Testis (tissue), 2 donors: ENCODE measurements at regions not wholly inside any gene's neighbourhood (a gene's known extent, or its start where the extent isn't known, plus 50 kb on each side); places are given as distances from the start of the nearest gene placed in this dataset.

Experiments used
- DNase-seq: peaks from one replicate; pipeline ENCODE4 v3.0.0-alpha.2; 2019
- H3K27ac ChIP-seq, 2 donors: fragments of 200-600 bp; sonication (generic); one replicate each; pipeline ENCODE4 v1.5.1; 2019
- H3K27me3 ChIP-seq: fragments of 200-600 bp; sonication (generic); one replicate; pipeline ENCODE4 v1.5.1; 2019
- H3K36me3 ChIP-seq: fragments of 200-600 bp; sonication (generic); one replicate; pipeline ENCODE4 v1.5.1; 2017; ENCODE audit warnings: low read depth; ENCODE audit errors: missing control alignments
- H3K4me1 ChIP-seq: fragments of 200-600 bp; sonication (generic); one replicate; pipeline ENCODE4 v1.5.1; 2019
- H3K4me3 ChIP-seq, 2 donors: fragments of 200-600 bp; sonication (generic); one replicate each; pipeline ENCODE4 v1.5.1; 2017 to 2019
- H3K9me3 ChIP-seq: fragments of 200-600 bp; sonication (generic); one replicate; pipeline ENCODE4 v1.5.1; 2017
- POLR2A ChIP-seq: fragments of 450-650 bp; IDR thresholded peaks from one replicate; pipeline ENCODE4 v1.6.1; 2017; ENCODE audit warnings: antibody characterized with exemption, mild to moderate bottlenecking, moderate library complexity
- WGBS, 2 donors: methylation state at CpG; one replicate each; pipeline ENCODE4 v1.1.5; 2018; 5-methylcytosine and 5-hydroxymethylcytosine counted together
- intact Hi-C: fragments of 100-400 bp; cut with DNase I; formaldehyde crosslinking; loops from one replicate; pipeline ENCODE4 v1.15.1; 2023; ENCODE audit warnings: low total_unique reads
- TF ChIP-seq, protein P1 (sequence below), 3 experiments: fragments of 450-650 bp in 2 of 3; fragments of 200-600 bp in 1 of 3; sonication (generic) in 1 of 3; IDR thresholded peaks; one replicate each; pipeline ENCODE4 v1.5.1; 2016 to 2019; ENCODE audit warnings: antibody characterized with exemption in 3 of 3, mild to moderate bottlenecking in 2 of 3, moderate library complexity in 1 of 3

DNA sequence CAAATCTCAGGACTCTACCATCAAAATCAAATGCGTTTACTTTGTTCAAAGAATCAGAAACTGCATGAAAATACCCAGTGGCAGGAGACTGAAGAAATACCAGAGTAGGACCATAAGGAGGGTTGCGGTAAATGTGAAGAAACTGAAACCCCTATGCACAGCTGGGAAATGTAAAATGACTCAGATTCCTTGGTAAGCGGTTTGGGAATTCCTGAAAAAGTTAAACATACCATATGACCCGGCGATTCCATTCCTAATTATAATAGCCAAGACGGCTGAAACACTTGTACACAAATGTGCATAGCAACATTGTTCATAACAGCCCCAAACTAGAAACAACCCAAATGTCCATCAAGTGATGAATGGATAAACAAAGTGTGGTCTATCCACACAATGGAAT, 114.1 kb upstream of the GRAMD1B start:
- Histone ChIP-seq H3K36me3 (no peaks in the 10 kb centered on the region), H3K4me3 (no peak overlapping the region), H3K27me3 (no peaks in the 10 kb centered on the region), H3K9me3 (no peaks in the 10 kb centered on the region), H3K27ac (no peak overlapping the region), H3K4me1 (peaks cover 4% of the 10 kb centered on the region)
- WGBS, 2 donors: 77 to 78% methylated on average over 6 of the region's 6 CpGs
- no peak for DNase-seq
- TF ChIP-seq POLR2A: no peak
- TF ChIP-seq, protein P1, sequence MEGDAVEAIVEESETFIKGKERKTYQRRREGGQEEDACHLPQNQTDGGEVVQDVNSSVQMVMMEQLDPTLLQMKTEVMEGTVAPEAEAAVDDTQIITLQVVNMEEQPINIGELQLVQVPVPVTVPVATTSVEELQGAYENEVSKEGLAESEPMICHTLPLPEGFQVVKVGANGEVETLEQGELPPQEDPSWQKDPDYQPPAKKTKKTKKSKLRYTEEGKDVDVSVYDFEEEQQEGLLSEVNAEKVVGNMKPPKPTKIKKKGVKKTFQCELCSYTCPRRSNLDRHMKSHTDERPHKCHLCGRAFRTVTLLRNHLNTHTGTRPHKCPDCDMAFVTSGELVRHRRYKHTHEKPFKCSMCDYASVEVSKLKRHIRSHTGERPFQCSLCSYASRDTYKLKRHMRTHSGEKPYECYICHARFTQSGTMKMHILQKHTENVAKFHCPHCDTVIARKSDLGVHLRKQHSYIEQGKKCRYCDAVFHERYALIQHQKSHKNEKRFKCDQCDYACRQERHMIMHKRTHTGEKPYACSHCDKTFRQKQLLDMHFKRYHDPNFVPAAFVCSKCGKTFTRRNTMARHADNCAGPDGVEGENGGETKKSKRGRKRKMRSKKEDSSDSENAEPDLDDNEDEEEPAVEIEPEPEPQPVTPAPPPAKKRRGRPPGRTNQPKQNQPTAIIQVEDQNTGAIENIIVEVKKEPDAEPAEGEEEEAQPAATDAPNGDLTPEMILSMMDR (IDR thresholded peaks at IDR 0.05): no peak
- intact Hi-C loops: no loop called here

DNA sequence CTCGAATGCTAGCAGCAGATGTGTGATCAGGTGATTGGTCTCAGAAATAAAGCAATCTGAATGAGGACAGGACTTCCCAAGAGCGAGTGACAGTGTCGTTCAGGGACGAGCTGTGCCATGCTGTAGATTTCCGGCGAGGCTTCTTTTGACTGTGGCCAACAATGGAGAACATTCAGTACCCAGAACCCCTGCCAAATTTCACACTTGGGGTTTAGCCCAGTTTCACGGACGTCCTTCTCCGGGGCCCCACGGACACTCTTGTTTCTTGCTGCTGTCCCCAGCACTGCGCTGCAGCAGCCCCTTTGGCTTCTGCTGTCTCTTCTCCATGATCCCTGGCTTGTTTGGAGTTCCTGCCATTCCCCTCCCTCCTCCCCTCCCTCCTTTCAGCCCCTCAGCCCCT, 115.1 kb upstream of the GRAMD1B start:
- TF ChIP-seq POLR2A: no peak
- H3K27ac ChIP-seq: no peak overlapping the region
- 43 to 48% methylated on average over 11 of the region's 11 CpGs for WGBS, 2 donors
- intact Hi-C loops: no loop called here
- H3K36me3 ChIP-seq: no peaks in the 10 kb centered on the region
- H3K4me1 ChIP-seq: peaks cover 4% of the 10 kb centered on the region
- H3K27me3 ChIP-seq: no peaks in the 10 kb centered on the region
- H3K9me3 ChIP-seq: no peaks in the 10 kb centered on the region
- H3K4me3 ChIP-seq: no peak overlapping the region
- DNase-seq: no peak

DNA sequence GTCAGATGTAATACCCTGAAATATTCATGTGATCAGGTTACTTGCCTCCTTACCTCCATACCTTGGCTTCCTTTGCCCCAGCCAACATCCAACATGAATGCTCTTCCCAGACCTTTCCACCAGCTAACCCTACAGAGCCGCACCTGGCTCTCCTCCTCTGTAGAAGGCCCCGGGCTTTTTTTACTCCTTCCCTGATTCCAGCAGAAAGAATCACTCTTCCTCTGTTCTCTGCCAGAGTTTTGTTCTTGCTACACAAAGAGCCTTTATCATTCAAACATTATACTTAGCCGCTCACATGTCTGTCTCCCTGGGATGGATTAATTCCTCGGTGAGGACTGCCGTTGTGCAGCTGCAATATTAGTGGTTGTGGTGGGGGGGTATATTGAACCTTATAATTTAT, 116.8 kb upstream of the GRAMD1B start:
- intact Hi-C loops: no loop called here
- Histone ChIP-seq H3K9me3 (no peaks in the 10 kb centered on the region), H3K4me3 (no peak overlapping the region), H3K4me1 (peaks cover 4% of the 10 kb centered on the region), H3K36me3 (no peaks in the 10 kb centered on the region), H3K27me3 (no peaks in the 10 kb centered on the region), H3K27ac (no peak overlapping the region)
- no peak for TF ChIP-seq POLR2A
- TF ChIP-seq, protein P1 (IDR thresholded peaks at IDR 0.05): no peak
- no peak for DNase-seq
- 67 to 84% methylated on average over 5 of the region's 5 CpGs for WGBS, 2 donors

- intact Hi-C loops: no loop called here
- no peak for DNase-seq
- Histone ChIP-seq H3K9me3 (no peaks in the 10 kb centered on the region), H3K36me3 (no peaks in the 10 kb centered on the region), H3K27me3 (no peaks in the 10 kb centered on the region), H3K4me3 (no peak overlapping the region), H3K4me1 (peaks cover 14% of the 10 kb centered on the region), H3K27ac (peak overlapping the region in 1 of 2 donors; percentile 58)
- 41 to 46% methylated on average over 7 of the region's 7 CpGs for WGBS, 2 donors
- no peak for TF ChIP-seq POLR2A
- TF ChIP-seq, protein P1 (IDR thresholded peaks at IDR 0.05): no peak
Observed at GRCh38 chr11:123308077-123308476, 113.0 kb upstream of the CLMP start.

DNA sequence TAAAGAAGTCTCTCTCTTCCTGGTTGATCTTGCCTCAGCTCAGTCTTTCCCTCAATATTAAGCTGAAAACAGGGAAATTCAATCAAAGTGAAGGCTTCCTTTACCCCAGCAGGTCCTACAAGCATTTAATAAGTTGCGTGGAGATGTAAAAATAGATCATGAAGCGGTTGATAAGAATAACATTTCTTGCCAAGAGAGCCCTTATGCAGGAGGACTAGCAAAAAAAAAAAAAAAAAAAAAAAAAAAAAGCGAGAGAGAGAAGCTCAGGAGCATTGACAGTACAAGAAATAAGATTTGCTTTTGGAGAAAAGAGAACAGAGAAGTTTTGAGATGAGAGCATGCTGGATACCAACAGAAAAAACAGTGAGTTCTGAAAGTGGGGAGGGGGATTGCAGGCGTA, 112.2 kb upstream of the CLMP start:
- H3K27me3 ChIP-seq: no peaks in the 10 kb centered on the region
- H3K4me1 ChIP-seq: peaks cover 12% of the 10 kb centered on the region
- intact Hi-C loops: no loop called here
- DNase-seq: no peak
- no peaks in the 10 kb centered on the region for H3K9me3 ChIP-seq
- no peak overlapping the region for H3K4me3 ChIP-seq
- TF ChIP-seq, protein P1 (IDR thresholded peaks at IDR 0.05): no peak
- TF ChIP-seq POLR2A: no peak
- 70 to 76% methylated on average over 4 of the region's 4 CpGs for WGBS, 2 donors
- no peaks in the 10 kb centered on the region for H3K36me3 ChIP-seq
- peak overlapping the region in 1 of 2 donors; percentile 58 for H3K27ac ChIP-seq
